ENCODE measurements at regions not wholly inside any gene's neighbourhood (a gene's known extent, or its start where the extent isn't known, plus 50 kb on each side); places are given as distances from the start of the nearest gene placed in this dataset.
A peak's percentile ranks its signal among the peaks of the same experiment; 100 is the strongest.

DNA sequence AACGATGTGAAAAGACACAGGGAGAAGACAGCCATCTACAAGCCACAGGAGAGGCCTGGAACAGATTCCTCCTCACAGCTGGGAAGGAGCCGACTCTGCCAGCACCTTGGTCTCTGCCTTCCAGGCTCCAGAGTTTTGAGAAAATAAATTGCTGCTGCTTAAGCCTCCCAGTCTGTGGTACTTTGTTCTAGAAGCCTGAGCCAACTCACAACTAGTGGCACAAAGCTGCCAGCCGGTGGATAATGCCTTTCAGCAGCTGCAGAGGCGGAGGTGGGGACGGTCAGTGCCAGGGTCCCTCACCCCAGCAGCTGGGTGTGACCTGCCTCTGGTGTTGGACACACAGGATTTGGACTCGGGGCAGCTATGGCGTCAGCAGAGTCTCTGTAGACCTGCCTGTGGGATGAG, 255.4 kb upstream of the PITRM1 start:
- DNase-seq: no peak
- no peak for ATAC-seq

- ATAC-seq: no peak
- DNase-seq: no peak
Measured at GRCh38 chr10:3427347-3427746, 254.8 kb upstream of the PITRM1 start.

DNA sequence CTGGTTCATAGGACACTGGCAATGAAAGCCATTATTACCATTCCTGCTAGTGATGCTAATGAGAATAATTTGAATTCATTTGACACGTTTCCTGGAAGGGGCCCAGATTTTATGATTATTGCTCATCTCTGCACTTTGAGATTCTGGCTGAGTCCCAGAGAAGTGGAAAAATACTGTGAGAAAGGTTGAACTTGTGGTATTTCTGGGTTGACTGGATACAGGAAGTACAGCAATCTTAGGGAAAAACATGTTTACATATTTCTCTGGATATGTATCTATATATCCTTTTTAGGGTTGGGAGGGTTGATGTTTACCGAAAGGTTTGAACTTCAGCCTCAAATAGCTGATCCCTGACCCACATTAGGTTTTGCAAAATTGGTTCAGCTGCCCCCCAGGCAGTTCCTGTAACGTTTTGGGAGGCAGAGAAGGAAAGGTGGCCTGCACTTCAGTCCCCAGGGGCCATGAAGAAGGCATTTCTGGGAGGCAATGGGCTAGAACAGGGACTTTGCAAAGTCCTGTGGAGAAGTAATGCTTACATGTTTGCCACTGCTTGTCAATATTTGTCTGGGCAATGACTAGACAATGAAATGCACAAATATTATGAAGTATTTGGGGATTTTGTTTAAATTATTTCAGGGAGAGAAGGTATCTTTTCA, 253.7 kb upstream of the PITRM1 start:
- no peak for DNase-seq

DNA sequence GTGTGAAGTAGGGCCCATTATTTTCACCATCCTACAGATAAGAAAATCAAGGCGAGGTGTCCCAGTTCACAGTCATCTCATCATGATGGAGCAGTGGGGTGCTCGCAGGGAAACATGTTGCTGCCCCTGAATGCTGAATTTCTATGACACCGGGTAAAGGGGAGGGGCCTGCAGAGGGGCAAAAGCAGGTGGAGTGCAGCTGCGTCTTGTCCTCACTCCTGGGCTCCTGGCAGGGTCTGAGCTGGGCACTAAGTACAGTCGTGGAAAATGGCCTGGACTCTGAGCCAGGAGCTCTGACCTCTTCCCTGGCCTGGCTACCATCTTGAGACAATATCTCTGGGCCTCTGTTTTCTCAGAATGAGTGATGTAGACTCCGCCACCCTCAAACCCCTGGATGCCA, 253.1 kb upstream of the PITRM1 start:
- DNase-seq (no peak), ATAC-seq (no peak)

More for the DNA sequence above, 253.7 kb upstream of the PITRM1 start:
- ATAC-seq: no peak

- no peak for ATAC-seq
- DNase-seq: no peak
Measured at GRCh38 chr10:3425261-3425660, 252.7 kb upstream of the PITRM1 start.

DNA sequence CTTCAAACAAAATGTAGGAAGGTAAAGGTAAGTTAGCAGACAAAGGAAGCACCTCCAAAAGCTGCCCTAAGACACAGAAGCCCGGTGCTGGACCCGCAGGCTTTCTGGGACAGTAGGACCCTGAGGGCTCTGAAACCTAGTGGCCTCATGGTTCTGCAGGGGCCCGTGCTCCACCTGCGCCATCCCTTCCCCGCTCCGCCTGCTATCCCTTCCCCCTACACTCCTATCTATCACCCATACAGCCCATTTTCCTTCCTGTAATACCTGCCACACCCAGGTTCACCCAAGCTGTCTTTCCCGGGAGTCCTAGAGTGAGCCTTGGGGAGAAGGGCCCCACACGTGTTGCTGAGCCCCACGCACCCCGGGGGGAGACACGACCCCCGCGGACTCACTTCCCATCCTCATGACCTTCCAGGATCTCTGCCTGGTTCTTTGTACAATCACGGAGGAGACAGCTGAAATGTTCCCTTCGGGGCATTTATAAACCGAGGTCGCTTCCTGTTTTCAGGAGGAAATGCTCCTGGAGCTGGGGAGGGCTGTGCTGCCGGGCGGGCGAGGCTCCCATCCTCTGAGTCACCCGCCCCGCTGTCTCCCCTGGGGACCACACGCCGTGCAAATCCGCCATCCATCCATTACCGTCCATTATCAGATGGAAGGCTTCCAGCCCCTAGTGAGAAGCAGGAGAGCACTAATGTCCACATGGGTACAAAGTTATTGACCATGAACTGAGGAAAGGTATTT, 251.7 kb upstream of the PITRM1 start:
- DNase-seq: no peak
- ATAC-seq: no peak

DNA sequence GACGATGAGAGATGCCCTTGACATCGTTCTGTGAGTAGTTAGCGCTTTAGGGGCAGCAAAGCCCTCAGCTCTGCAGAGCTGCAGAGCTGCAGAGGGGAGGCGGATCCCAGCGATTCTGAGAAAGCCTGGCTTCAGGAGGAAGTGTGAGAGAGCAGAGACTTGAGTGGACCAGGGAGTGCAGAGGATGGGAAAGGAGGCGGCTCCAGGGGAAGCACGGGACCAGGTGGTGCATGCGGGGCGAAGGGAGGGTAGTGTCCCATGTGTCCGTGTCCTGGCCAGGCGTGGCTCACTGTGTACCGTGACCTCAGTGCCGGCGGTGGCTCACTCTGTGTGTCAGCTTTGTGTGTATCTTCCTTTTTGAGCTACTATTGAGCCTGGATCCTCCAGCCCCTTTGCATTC, 250.8 kb upstream of the PITRM1 start:
- DNase-seq: no peak
- no peak for ATAC-seq

- ATAC-seq (no peak), DNase-seq (no peak)
Measured at GRCh38 chr10:3422282-3422681, 249.7 kb upstream of the PITRM1 start.

DNA sequence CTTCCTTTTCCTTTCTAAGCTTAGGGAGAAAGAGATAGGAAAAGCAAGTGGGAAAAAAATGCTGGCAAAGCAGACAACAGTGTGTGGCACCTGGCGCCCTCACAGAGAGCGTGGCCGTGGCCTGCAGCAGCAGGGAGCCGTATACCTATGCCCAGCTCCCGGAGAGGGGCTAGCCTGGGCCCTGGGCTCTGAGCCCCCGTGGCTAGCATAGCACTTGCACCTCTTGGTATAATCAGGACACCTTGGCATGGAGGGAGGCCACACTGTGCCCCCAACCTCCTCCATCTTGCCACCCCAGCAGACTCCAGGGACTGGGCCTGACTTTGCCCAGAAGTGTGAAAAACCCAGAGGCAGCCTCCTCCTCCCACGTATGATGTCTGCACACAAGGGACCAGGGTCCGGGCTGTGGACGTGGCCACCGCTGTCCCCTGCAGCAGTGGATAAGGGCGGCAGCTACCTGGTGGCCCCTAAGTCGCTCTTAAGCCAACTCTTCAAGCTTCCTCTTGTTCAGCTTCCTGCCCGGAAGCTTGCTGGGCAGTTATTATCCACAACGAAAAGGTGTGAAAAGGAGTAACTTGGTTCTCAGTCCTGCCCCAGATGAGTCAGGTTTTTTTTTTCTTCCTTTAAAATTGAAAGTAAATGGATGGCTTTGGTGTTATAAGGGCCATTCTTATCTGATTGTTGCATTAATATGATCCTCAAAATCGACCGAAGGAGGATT, 249.1 kb upstream of the PITRM1 start:
- DNase-seq (no peak), ATAC-seq (no peak)

DNA sequence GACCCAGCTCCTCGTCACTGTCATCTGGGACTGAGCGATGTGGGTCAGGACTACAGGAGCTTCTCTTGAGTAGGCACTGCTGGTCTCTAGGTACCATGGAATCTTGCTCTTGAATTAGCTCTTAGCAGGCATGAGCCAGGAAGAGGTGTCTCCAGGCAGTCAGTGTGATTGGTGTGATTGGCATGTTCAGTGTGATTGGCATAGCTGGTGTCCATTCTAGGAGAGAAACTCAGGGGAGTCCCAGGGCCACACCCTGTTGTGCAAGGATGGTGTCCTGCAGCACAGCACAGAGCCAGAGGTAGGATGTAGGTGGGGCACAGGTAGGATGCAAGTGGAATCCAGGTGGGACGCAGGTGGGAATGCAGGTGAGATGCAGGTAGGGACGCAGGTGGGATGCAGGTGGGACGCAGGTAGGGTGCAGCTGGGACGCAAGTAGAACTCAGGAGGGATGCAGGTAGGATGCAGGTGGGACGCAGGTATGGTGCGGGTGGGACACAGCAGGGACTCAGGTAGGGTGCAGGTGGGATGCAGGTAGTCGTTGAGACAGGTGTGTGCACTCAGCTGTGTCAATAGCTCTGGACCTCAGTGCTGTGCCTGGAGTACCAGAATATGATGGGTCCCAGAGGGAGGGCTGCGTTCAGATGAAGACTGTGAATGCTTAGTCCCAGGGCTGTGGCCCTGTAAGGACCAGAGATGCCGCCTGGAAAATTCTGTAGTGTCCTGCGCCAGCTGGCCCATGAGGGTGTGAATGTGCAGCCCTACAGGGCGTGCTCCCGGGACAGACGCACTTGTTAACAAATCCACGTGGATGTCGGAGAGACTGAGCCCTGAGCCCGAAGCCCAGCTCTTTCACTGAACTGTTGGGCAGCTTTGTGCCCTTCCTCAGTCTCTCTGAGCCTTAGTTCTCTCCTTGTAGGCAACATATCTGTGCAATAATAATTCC, 248.2 kb upstream of the PITRM1 start:
- ATAC-seq: no peak
- no peak for DNase-seq

GRCh38 chr10:3419719-3420495, 247.3 kb upstream of the PITRM1 start:
- ATAC-seq: no peak
- DNase-seq: no peak

DNA sequence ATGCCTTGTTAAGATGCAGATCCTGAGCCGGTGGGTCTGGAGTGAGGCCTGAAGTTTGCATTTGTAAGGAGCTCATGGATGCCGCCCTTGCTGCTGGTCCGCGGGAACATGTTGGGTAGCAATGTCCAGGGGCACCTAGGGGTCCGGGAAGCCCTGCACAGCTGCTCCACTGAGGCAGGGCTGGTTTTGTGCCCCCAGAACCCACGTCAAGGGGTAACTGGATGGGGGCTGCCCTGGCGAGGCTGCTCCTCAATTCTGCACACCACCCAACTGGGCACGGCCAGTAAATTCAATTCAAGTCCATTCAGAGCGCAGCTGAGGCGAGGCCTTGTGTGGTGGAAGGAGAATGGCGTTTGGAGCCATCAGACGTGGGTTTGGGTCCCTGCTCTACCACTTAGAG, 246.3 kb upstream of the PITRM1 start:
- no peak for ATAC-seq
- DNase-seq: no peak

- ATAC-seq (no peak), DNase-seq (no peak)
Measured at GRCh38 chr10:3418041-3418754, 245.6 kb upstream of the PITRM1 start.

DNA sequence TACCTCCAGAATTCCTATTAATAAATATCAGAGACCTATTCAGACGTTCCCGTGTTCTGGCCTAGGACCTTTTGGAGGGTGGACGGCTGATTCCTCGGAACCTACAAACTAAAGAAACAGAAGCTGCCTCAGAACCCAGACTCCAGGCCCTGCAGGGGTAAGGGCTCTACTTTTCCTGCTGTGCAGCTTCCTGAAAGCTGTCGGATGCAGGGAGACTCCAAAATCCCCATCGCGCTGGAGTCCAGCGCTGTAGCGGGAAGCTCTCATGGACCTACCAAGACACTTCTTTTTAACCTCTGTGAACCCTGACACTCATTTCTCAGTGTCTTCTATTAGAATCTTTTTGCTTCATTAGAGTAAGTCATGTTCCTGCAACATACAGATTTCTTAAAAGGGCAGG, 244.5 kb upstream of the PITRM1 start:
- no peak for DNase-seq
- ATAC-seq: no peak

GRCh38 chr10:3415878-3416605, 243.5 kb upstream of the PITRM1 start:
- DNase-seq (no peak), ATAC-seq (no peak)

DNA sequence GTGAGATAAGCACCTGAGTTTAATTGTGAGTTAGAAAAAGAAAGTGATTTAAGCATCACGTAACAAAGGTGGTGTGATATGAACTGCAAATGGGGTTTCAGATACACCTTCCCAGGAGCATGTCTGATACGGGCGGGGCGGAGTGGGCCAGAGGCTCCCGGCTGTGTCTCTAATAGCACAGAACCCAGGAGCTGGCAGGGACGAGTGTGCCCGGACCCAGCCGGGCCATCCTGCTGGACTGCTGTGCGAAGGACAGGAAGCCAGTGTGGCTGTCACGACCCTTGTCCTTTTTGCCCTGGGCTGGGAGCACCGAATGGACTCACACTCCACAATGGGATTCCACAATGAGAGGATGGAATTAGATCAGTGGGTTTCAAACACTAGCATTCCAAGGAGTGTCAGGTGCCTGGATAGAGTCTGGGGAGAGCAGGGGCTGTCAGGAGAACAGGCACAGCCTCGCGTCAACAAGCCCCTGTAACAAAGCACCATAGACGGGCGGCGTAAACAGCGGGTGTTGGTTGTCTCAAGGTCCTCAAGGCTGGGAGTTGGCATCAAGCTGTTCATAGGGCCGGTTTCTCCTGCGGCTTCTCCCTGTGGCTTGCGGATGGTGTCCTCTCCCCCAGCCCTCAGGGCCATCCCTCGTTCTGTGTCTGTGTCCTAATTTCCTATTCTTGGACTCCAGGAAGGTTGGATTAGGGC, 242.6 kb upstream of the PITRM1 start:
- ATAC-seq: peak; percentile 10

GRCh38 chr10:3414667-3415023, 242.1 kb upstream of the PITRM1 start:
- ATAC-seq (no peak), DNase-seq (no peak)

More for the DNA sequence above, 242.6 kb upstream of the PITRM1 start:
- DNase-seq: no peak

- DNase-seq (no peak), ATAC-seq (no peak)
Measured at GRCh38 chr10:3413937-3414666, 241.5 kb upstream of the PITRM1 start.

GRCh38 chr10:3412646-3413045, 240.1 kb upstream of the PITRM1 start:
- no peak for ATAC-seq
- DNase-seq: no peak
